Ovary (tissue), 3 donors: ENCODE measurements at regions not wholly inside any gene's neighbourhood (a gene's known extent, or its start where the extent isn't known, plus 50 kb on each side); places are given as distances from the start of the nearest gene placed in this dataset.

Experiments used
- CTCF ChIP-seq, 3 donors: fragments of 450-650 bp in 2 of 3; fragments of 200-600 bp in 1 of 3; IDR thresholded peaks; one replicate each; pipeline versions ENCODE4 v1.5.1 to v1.8.0; 2016 to 2022; ENCODE audit warnings: antibody characterized with exemption in 3 of 3, mild to moderate bottlenecking in 1 of 3
- EP300 ChIP-seq: sonication (generic); formaldehyde crosslinking; IDR thresholded peaks from one replicate; pipeline ENCODE4 v1.6.1; 2017; ENCODE audit warnings: antibody characterized with exemption
- POLR2A ChIP-seq: fragments of 450-650 bp; IDR thresholded peaks from one replicate; pipeline ENCODE4 v1.6.1; 2017; ENCODE audit warnings: antibody characterized with exemption, mild to moderate bottlenecking, moderate library complexity
- donor health status: DM: no; HTN: no; CAD: no.

DNA sequence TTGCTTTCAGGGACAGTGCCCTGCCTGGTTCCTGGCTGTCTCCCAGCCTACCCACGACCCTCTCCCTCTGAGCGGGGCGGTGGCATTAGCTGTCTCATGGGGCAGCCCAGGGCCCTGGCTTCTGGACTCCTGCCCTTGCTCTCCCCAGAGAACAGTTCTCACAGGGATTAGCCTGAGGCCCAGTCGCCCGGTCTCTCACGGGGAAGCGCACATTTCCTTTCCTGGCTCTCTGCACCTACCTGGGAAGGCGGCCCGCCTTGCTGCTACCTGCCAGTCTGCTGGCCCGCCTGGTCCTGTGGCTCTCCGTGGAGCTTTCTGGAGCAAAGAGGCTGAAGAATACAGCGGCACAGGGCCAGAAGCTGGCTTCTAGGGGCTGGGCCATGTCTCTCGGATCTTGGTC is 128.4 kb downstream of the FHDC1 start:
- TF ChIP-seq CTCF (IDR thresholded peaks at IDR 0.05) (no peak), EP300 (no peak), POLR2A (no peak)
